ENCODE measurements at regions not wholly inside any gene's neighbourhood (a gene's known extent, or its start where the extent isn't known, plus 50 kb on each side); places are given as distances from the start of the nearest gene placed in this dataset.

- TF ChIP-seq POLR2A (IDR thresholded peaks at IDR 0.05) = no peak
- no peak for TF ChIP-seq CTCF (IDR thresholded peaks at IDR 0.05)
Observed at GRCh38 chr16:66058832-66059231, 307.7 kb upstream of the CDH5 start.

All from breast epithelium (tissue), 3 donors.